SJSA1 (cell line): ENCODE measurements at regions not wholly inside any gene's neighbourhood (a gene's known extent, or its start where the extent isn't known, plus 50 kb on each side); places are given as distances from the start of the nearest gene placed in this dataset.
"Not testable (repeated sequence)": the region's sequence is repeated elsewhere in the genome, so short reads cannot be mapped to it uniquely, and the experiment has no call there.

Source experiments
- DNase-seq, 2 experiments: peaks; one replicate each; pipeline ENCODE4 v3.0.0-alpha.2; 2015 to 2020; ENCODE audit warnings: low spot score in 2 of 2, low read depth in 1 of 2
- H3K27ac ChIP-seq: fragments of 250-450 bp; sonication (Bioruptor Pico); 2 replicates; pipeline ENCODE4 v1.5.1; 2020; ENCODE audit warnings: mild to moderate bottlenecking, moderate library complexity
- H3K27me3 ChIP-seq: fragments of 250-450 bp; sonication (Bioruptor Pico); replicated peaks from 2 replicates; pipeline ENCODE4 v1.5.1; 2020; ENCODE audit warnings: mild to moderate bottlenecking, moderate library complexity
- H3K36me3 ChIP-seq: fragments of 250-450 bp; sonication (Bioruptor Pico); 2 replicates; pipeline ENCODE4 v1.5.1; 2020; ENCODE audit warnings: mild to moderate bottlenecking
- H3K4me1 ChIP-seq: fragments of 250-450 bp; sonication (Bioruptor Pico); replicated peaks from 2 replicates; pipeline ENCODE4 v1.6.1; 2021; ENCODE audit warnings: mild to moderate bottlenecking
- H3K4me3 ChIP-seq: fragments of 250-450 bp; sonication (Bioruptor Pico); 2 replicates; pipeline ENCODE4 v1.5.1; 2020; ENCODE audit warnings: mild to moderate bottlenecking
- H3K9me3 ChIP-seq: fragments of 250-450 bp; sonication (Bioruptor Pico); replicated peaks from 2 replicates; pipeline ENCODE4 v1.5.1; 2020; ENCODE audit warnings: mild to moderate bottlenecking

DNA sequence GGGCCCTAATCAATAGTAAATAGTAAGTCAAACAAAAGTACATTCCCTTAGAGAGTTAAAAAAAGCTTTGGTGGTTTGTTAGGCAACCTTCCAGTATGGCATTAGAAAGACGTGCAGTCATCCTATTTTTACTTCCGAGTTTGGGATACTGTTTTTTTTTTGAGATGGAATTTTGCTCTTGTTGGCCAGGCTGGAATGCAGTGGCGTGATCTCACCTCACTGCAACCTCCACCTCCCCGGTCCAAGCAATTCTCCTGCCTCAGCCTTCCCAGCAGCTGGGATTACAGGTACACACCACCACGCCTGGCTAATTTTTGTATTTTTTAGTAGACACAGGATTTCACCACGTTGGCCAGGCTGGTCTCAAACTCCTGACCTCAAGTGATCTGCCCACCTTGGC, 54.0 kb upstream of the TP53BP2 start:
- not testable (repeated sequence) for H3K27ac ChIP-seq, H3K27me3 ChIP-seq, H3K9me3 ChIP-seq, H3K36me3 ChIP-seq, DNase-seq, H3K4me1 ChIP-seq, H3K4me3 ChIP-seq

- not testable (repeated sequence) for H3K27me3 ChIP-seq, H3K9me3 ChIP-seq, H3K4me3 ChIP-seq, DNase-seq, H3K4me1 ChIP-seq, H3K27ac ChIP-seq, H3K36me3 ChIP-seq
Measured at GRCh38 chr1:223897097-223897496, 51.4 kb upstream of the TP53BP2 start.

DNA sequence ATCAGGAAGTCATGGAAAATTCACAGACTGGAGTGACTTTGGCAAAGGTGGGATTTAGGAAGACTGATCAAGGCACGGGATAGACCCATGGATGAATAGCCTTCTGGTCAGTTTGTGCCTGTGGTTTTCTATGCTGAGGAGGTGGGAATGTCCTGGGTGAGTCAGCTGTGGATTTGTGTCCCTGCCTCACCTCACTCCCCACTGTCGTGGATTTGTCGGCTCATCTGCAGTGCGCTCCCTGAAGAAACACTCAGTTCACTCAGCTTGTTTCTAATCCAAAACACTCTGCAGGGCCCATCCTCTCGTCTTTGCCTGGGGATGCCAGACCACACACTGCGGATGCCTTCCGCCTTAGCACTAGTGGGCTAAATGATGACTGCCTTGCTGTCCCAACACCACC, 50.2 kb upstream of the TP53BP2 start:
- DNase-seq, H3K36me3 ChIP-seq, H3K27ac ChIP-seq, H3K4me3 ChIP-seq, H3K9me3 ChIP-seq, H3K4me1 ChIP-seq, H3K27me3 ChIP-seq: not testable (repeated sequence)
